Stomach (tissue), 8 donors: ENCODE measurements at regions not wholly inside any gene's neighbourhood (a gene's known extent, or its start where the extent isn't known, plus 50 kb on each side); places are given as distances from the start of the nearest gene placed in this dataset.

Source experiments
- DNase-seq, 2 donors: peaks; one replicate each; pipeline versions ENCODE4 v3.0.0 to v3.0.0-alpha.2; 2013 to 2019
- H3K27ac ChIP-seq, 5 donors: fragments of 200-600 bp in 4 of 5; sonication (generic) in 4 of 5; one replicate each; pipeline ENCODE4 v1.5.1; 2013 to 2019; ENCODE audit warnings: mild to moderate bottlenecking in 1 of 5, moderate library complexity in 1 of 5
- H3K27me3 ChIP-seq, 3 donors: fragments of 200-600 bp; sonication (generic); one replicate each; pipeline ENCODE4 v1.5.1; 2017 to 2019; ENCODE audit warnings: mixed run types in 1 of 3
- H3K36me3 ChIP-seq, 4 donors: fragments of 200-600 bp; sonication (generic); 1 replicate in 3 of 4; 2 replicates in 1 of 4; pipeline ENCODE4 v1.5.1; 2016 to 2019
- H3K4me1 ChIP-seq, 4 donors: fragments of 200-600 bp; sonication (generic); one replicate each; pipeline ENCODE4 v1.5.1; 2016 to 2019
- H3K4me3 ChIP-seq, 4 donors: fragments of 200-600 bp; sonication (generic) in 3 of 4; one replicate each; pipeline ENCODE4 v1.5.1; 2016 to 2019; ENCODE audit warnings: mild to moderate bottlenecking in 1 of 4
- H3K9me3 ChIP-seq, 4 donors: fragments of 200-600 bp; sonication (generic); one replicate each; pipeline ENCODE4 v1.5.1; 2016 to 2019
- CTCF ChIP-seq, 7 experiments: fragments of 450-650 bp in 4 of 7; fragments of 200-600 bp in 3 of 7; sonication (generic) in 3 of 7; IDR thresholded peaks; one replicate each; pipeline ENCODE4 v1.5.1; 2016 to 2019; ENCODE audit warnings: antibody characterized with exemption in 7 of 7, control low read depth in 2 of 7, mild to moderate bottlenecking in 1 of 7
- EP300 ChIP-seq: sonication (generic); formaldehyde crosslinking; IDR thresholded peaks from one replicate; pipeline ENCODE4 v1.6.1; 2017; ENCODE audit warnings: antibody characterized with exemption
- POLR2A ChIP-seq, 4 donors: fragments of 450-650 bp; IDR thresholded peaks; one replicate each; pipeline ENCODE4 v1.6.1; 2016; ENCODE audit warnings: antibody characterized with exemption in 4 of 4, control low read depth in 2 of 4, mild to moderate bottlenecking in 1 of 4, moderate library complexity in 1 of 4
- POLR2AphosphoS5 ChIP-seq, 3 donors: sonication (generic); formaldehyde crosslinking; IDR thresholded peaks; one replicate each; pipeline ENCODE4 v1.6.1; 2016; ENCODE audit warnings: antibody characterized with exemption in 3 of 3
- WGBS, 5 donors: extraction: QIAGEN DNeasy Blood & Tissue Kit in 3 of 5; methylation state at CpG; one replicate each; pipeline versions ENCODE4 v1.1.5 to v1.1.7; 2013 to 2018; 5-methylcytosine and 5-hydroxymethylcytosine counted together
- intact Hi-C: fragments of 100-400 bp; cut with DNase I; formaldehyde crosslinking; loops from one replicate; pipeline ENCODE4 v1.15.1; 2023; ENCODE audit warnings: low total_unique reads
- donor health status: healthy with polysubstance abuse.
- donor health status: Bipolar disorder and iron deficiency.
- donor health status: healthy.

- intact Hi-C loops, result no loop called here
- H3K4me3 ChIP-seq, result no peak overlapping the region
- no peaks in the 10 kb centered on the region for H3K36me3 ChIP-seq
- 53 to 70% (median 61%) methylated on average over 8 of the region's 8 CpGs for WGBS, 5 donors
- no peaks in the 10 kb centered on the region for H3K4me1 ChIP-seq
- no peak overlapping the region for H3K27ac ChIP-seq
- no peaks in the 10 kb centered on the region for H3K9me3 ChIP-seq
- no peak for TF ChIP-seq EP300
- no peak for TF ChIP-seq POLR2AphosphoS5 (IDR thresholded peaks at IDR 0.05)
- no peak for TF ChIP-seq POLR2A (IDR thresholded peaks at IDR 0.05)
- TF ChIP-seq CTCF (IDR thresholded peaks at IDR 0.05), result no peak
- peaks cover 0 to 13% (median 0%) of the 10 kb centered on the region in 3 donors for H3K27me3 ChIP-seq
- no peak for DNase-seq
Measured at GRCh38 chr2:2633017-2633416, 301.9 kb upstream of the MYT1L start.

- intact Hi-C loops, result no loop called here
- 58 to 84% (median 76%) methylated on average over 6 of the region's 6 CpGs for WGBS, 5 donors
- TF ChIP-seq POLR2A (IDR thresholded peaks at IDR 0.05) (no peak), CTCF (IDR thresholded peaks at IDR 0.05) (no peak), EP300 (no peak), POLR2AphosphoS5 (IDR thresholded peaks at IDR 0.05) (no peak)
Measured at GRCh38 chr2:2623939-2624338, 292.9 kb upstream of the MYT1L start.

GRCh38 chr2:2621855-2622254, 290.8 kb upstream of the MYT1L start:
- H3K36me3 ChIP-seq, result no peaks in the 10 kb centered on the region
- no peaks in the 10 kb centered on the region for H3K4me1 ChIP-seq
- H3K27me3 ChIP-seq, result peaks cover 0 to 5% (median 2%) of the 10 kb centered on the region in 3 donors
- WGBS, 5 donors, result 83 to 89% (median 85%) methylated on average over 8 of the region's 8 CpGs
- DNase-seq, result no peak
- H3K9me3 ChIP-seq, result peaks cover 0 to 3% (median 0%) of the 10 kb centered on the region in 4 donors
- intact Hi-C loops, result no loop called here
- TF ChIP-seq CTCF (IDR thresholded peaks at IDR 0.05) (no peak), POLR2AphosphoS5 (IDR thresholded peaks at IDR 0.05) (no peak), EP300 (no peak), POLR2A (IDR thresholded peaks at IDR 0.05) (no peak)
- no peak overlapping the region for H3K4me3 ChIP-seq
- no peak overlapping the region for H3K27ac ChIP-seq

More at GRCh38 chr2:2623939-2624338, 292.9 kb upstream of the MYT1L start:
- no peak overlapping the region for H3K27ac ChIP-seq
- peak in 1 of 2 donors; percentile 37 for DNase-seq
- peaks cover 0 to 5% (median 2%) of the 10 kb centered on the region in 3 donors for H3K27me3 ChIP-seq
- H3K4me3 ChIP-seq, result no peak overlapping the region
- no peaks in the 10 kb centered on the region for H3K36me3 ChIP-seq
- H3K4me1 ChIP-seq, result no peaks in the 10 kb centered on the region
- peaks cover 0 to 7% (median 0%) of the 10 kb centered on the region in 4 donors for H3K9me3 ChIP-seq

- no peaks in the 10 kb centered on the region for H3K4me1 ChIP-seq
- no peaks in the 10 kb centered on the region for H3K36me3 ChIP-seq
- H3K27ac ChIP-seq, result no peak overlapping the region
- intact Hi-C loops, result no loop called here
- no peaks in the 10 kb centered on the region for H3K9me3 ChIP-seq
- no peak for DNase-seq
- TF ChIP-seq POLR2AphosphoS5 (IDR thresholded peaks at IDR 0.05), result no peak
- TF ChIP-seq POLR2A (IDR thresholded peaks at IDR 0.05), result no peak
- no peak for TF ChIP-seq CTCF (IDR thresholded peaks at IDR 0.05)
- TF ChIP-seq EP300, result no peak
- H3K4me3 ChIP-seq, result no peak overlapping the region
- H3K27me3 ChIP-seq, result peaks cover 0 to 5% (median 2%) of the 10 kb centered on the region in 3 donors
- 52 to 70% (median 60%) methylated on average over 7 of the region's 7 CpGs for WGBS, 5 donors
Measured at GRCh38 chr2:2620604-2621003, 289.5 kb upstream of the MYT1L start.
